ENCODE measurements at regions not wholly inside any gene's neighbourhood (a gene's known extent, or its start where the extent isn't known, plus 50 kb on each side); places are given as distances from the start of the nearest gene placed in this dataset.

- H3K9me3 Mint-ChIP-seq: no peaks in the 10 kb centered on the region
- no peaks in the 10 kb centered on the region for H3K36me3 Mint-ChIP-seq
- no peak overlapping the region for H3K4me3 Mint-ChIP-seq
- peaks cover 4 to 11% of the 10 kb centered on the region in 2 donors for H3K4me1 Mint-ChIP-seq (ENCODE audit: low read depth in 2 of 2)
- no peak overlapping the region for H3K27ac Mint-ChIP-seq
- peaks cover 0 to 7% of the 10 kb centered on the region in 2 donors for H3K27me3 Mint-ChIP-seq
- DNase-seq (ENCODE audit: low spot score): no peak
- ATAC-seq: no peak
Measured at GRCh38 chr9:129507805-129508204, 113.1 kb downstream of the C9orf50 start.

- H3K4me3 Mint-ChIP-seq: no peak overlapping the region
- no peak overlapping the region for H3K27ac Mint-ChIP-seq
- H3K9me3 Mint-ChIP-seq: no peaks in the 10 kb centered on the region
- H3K27me3 Mint-ChIP-seq: peaks cover 0 to 7% of the 10 kb centered on the region in 2 donors
- H3K36me3 Mint-ChIP-seq: no peaks in the 10 kb centered on the region
- no peak for ATAC-seq
- DNase-seq (ENCODE audit: low spot score): no peak
- peaks cover 4 to 12% of the 10 kb centered on the region in 2 donors for H3K4me1 Mint-ChIP-seq (ENCODE audit: low read depth in 2 of 2)
Measured at GRCh38 chr9:129506892-129507291, 114.0 kb downstream of the C9orf50 start.

- no peaks in the 10 kb centered on the region for H3K9me3 Mint-ChIP-seq
- H3K4me3 Mint-ChIP-seq: no peak overlapping the region
- no peaks in the 10 kb centered on the region for H3K36me3 Mint-ChIP-seq
- ATAC-seq (no peak), DNase-seq (ENCODE audit: low spot score) (no peak)
- peaks cover 4 to 12% of the 10 kb centered on the region in 2 donors for H3K4me1 Mint-ChIP-seq (ENCODE audit: low read depth in 2 of 2)
- peaks cover 0 to 7% of the 10 kb centered on the region in 2 donors for H3K27me3 Mint-ChIP-seq
- H3K27ac Mint-ChIP-seq: no peak overlapping the region
Measured at GRCh38 chr9:129506041-129506440, 114.9 kb downstream of the C9orf50 start.

GRCh38 chr9:129505270-129505902, 115.5 kb downstream of the C9orf50 start:
- DNase-seq (ENCODE audit: low spot score): no peak
- no peaks in the 10 kb centered on the region for H3K9me3 Mint-ChIP-seq
- H3K27ac Mint-ChIP-seq: no peak overlapping the region
- H3K4me3 Mint-ChIP-seq: no peak overlapping the region
- peaks cover 0 to under 1% of the 10 kb centered on the region in 2 donors for H3K27me3 Mint-ChIP-seq
- ATAC-seq: no peak
- H3K36me3 Mint-ChIP-seq: no peaks in the 10 kb centered on the region
- peaks cover 4 to 12% of the 10 kb centered on the region in 2 donors for H3K4me1 Mint-ChIP-seq (ENCODE audit: low read depth in 2 of 2)

- peaks cover 4 to 12% of the 10 kb centered on the region in 2 donors for H3K4me1 Mint-ChIP-seq (ENCODE audit: low read depth in 2 of 2)
- no peak overlapping the region for H3K4me3 Mint-ChIP-seq
- H3K36me3 Mint-ChIP-seq: no peaks in the 10 kb centered on the region
- DNase-seq (ENCODE audit: low spot score) (no peak), ATAC-seq (no peak)
- no peaks in the 10 kb centered on the region for H3K9me3 Mint-ChIP-seq
- no peaks in the 10 kb centered on the region for H3K27me3 Mint-ChIP-seq
- H3K27ac Mint-ChIP-seq: peak overlapping the region in 1 of 2 donors; percentile 48
Measured at GRCh38 chr9:129504404-129504803, 116.5 kb downstream of the C9orf50 start.

- H3K9me3 Mint-ChIP-seq: no peaks in the 10 kb centered on the region
- no peak overlapping the region for H3K4me3 Mint-ChIP-seq
- H3K4me1 Mint-ChIP-seq (ENCODE audit: low read depth in 2 of 2): peaks cover 12 to 15% of the 10 kb centered on the region in 2 donors
- peak overlapping the region; percentile 4 to 53 for H3K27ac Mint-ChIP-seq
- DNase-seq (ENCODE audit: low spot score): no peak
- no peak for ATAC-seq
- H3K36me3 Mint-ChIP-seq: no peaks in the 10 kb centered on the region
- no peaks in the 10 kb centered on the region for H3K27me3 Mint-ChIP-seq
Measured at GRCh38 chr9:129501771-129502319, 119.1 kb downstream of the C9orf50 start.

- H3K27me3 Mint-ChIP-seq: no peaks in the 10 kb centered on the region
- ATAC-seq (no peak), DNase-seq (ENCODE audit: low spot score) (no peak)
- no peak overlapping the region for H3K4me3 Mint-ChIP-seq
- H3K36me3 Mint-ChIP-seq: no peaks in the 10 kb centered on the region
- H3K27ac Mint-ChIP-seq: peak overlapping the region; percentile 4 to 53
- H3K9me3 Mint-ChIP-seq: no peaks in the 10 kb centered on the region
- H3K4me1 Mint-ChIP-seq (ENCODE audit: low read depth in 2 of 2): peaks cover 14 to 18% of the 10 kb centered on the region in 2 donors
Measured at GRCh38 chr9:129500863-129501770, 119.8 kb downstream of the C9orf50 start.

GRCh38 chr9:129500161-129500862, 120.6 kb downstream of the C9orf50 start:
- Mint-ChIP-seq H3K36me3 (no peaks in the 10 kb centered on the region), H3K9me3 (no peaks in the 10 kb centered on the region), H3K4me1 (ENCODE audit: low read depth in 2 of 2) (peaks cover 14 to 18% of the 10 kb centered on the region in 2 donors), H3K27ac (no peak overlapping the region), H3K27me3 (no peaks in the 10 kb centered on the region), H3K4me3 (no peak overlapping the region)
- DNase-seq (ENCODE audit: low spot score) (no peak), ATAC-seq (no peak)

GRCh38 chr9:129498451-129499384, 122.2 kb downstream of the C9orf50 start:
- no peak overlapping the region for H3K4me3 Mint-ChIP-seq
- ATAC-seq (no peak), DNase-seq (ENCODE audit: low spot score) (no peak)
- H3K9me3 Mint-ChIP-seq: no peaks in the 10 kb centered on the region
- no peaks in the 10 kb centered on the region for H3K27me3 Mint-ChIP-seq
- H3K4me1 Mint-ChIP-seq (ENCODE audit: low read depth in 2 of 2): peaks cover 10 to 12% of the 10 kb centered on the region in 2 donors
- H3K27ac Mint-ChIP-seq: no peak overlapping the region
- no peaks in the 10 kb centered on the region for H3K36me3 Mint-ChIP-seq

GRCh38 chr9:129497813-129498450, 123.0 kb downstream of the C9orf50 start:
- no peak overlapping the region for H3K4me3 Mint-ChIP-seq
- peak overlapping the region; percentile 7 to 59 for H3K27ac Mint-ChIP-seq
- no peaks in the 10 kb centered on the region for H3K9me3 Mint-ChIP-seq
- H3K36me3 Mint-ChIP-seq: no peaks in the 10 kb centered on the region
- DNase-seq (ENCODE audit: low spot score) (no peak), ATAC-seq (no peak)
- no peaks in the 10 kb centered on the region for H3K27me3 Mint-ChIP-seq
- H3K4me1 Mint-ChIP-seq (ENCODE audit: low read depth in 2 of 2): peaks cover 8 to 14% of the 10 kb centered on the region in 2 donors

- ATAC-seq (no peak), DNase-seq (ENCODE audit: low spot score) (no peak)
- Mint-ChIP-seq H3K4me3 (peak overlapping the region; percentile 91), H3K36me3 (no peaks in the 10 kb centered on the region), H3K27ac (peak overlapping the region; percentile 83 to 90), H3K27me3 (no peaks in the 10 kb centered on the region), H3K9me3 (no peaks in the 10 kb centered on the region), H3K4me1 (ENCODE audit: low read depth in 2 of 2) (peaks cover 6 to 14% of the 10 kb centered on the region in 2 donors)
Measured at GRCh38 chr9:129497005-129497812, 123.7 kb downstream of the C9orf50 start.

All from natural killer cell treated with Interleukin-12 subunit alpha and Interleukin-12 subunit beta and Interleukin-15 and Interleukin-18, amount 100 ng/mL, for 72 hours (primary cell).